HEK293 (cell line): ENCODE measurements at regions not wholly inside any gene's neighbourhood (a gene's known extent, or its start where the extent isn't known, plus 50 kb on each side); places are given as distances from the start of the nearest gene placed in this dataset.

Experiments used
- CTCF ChIA-PET: fragments of 350-600 bp; formaldehyde crosslinking; extraction: SDS; loops from one replicate; lab custom pipeline; 2021; ENCODE audit warnings: antibody characterized with exemption; lab: Yijun Ruan, JAX
- POLR2A ChIA-PET: fragments of 300-600 bp; formaldehyde crosslinking; extraction: SDS; loops from one replicate; lab custom pipeline; 2020; ENCODE audit warnings: antibody characterized with exemption, inconsistent platforms; lab: Yijun Ruan, JAX
- H3K27ac ChIP-seq: fragments of 200-500 bp; sonication (Bioruptor generic); 2 replicates; pipeline ENCODE4 v1.5.1; 2014; ENCODE audit warnings: low read depth, low read length, control low read depth, inconsistent platforms; ENCODE audit errors: extremely low read depth
- H3K36me3 ChIP-seq, 2 experiments: fragments of 200-500 bp in 1 of 2; sonication (Bioruptor generic) in 1 of 2; 1 replicate in 1 of 2; 2 replicates in 1 of 2; pipeline ENCODE4 v1.5.1; 2014 to 2017; ENCODE audit warnings: inconsistent platforms in 2 of 2, low read length in 2 of 2; ENCODE audit not compliant: control insufficient read depth in 2 of 2, insufficient read depth in 1 of 2
- H3K4me1 ChIP-seq: fragments of 200-500 bp; sonication (Bioruptor generic); 2 replicates; pipeline ENCODE4 v1.5.1; 2014; ENCODE audit warnings: mild to moderate bottlenecking, low read length, inconsistent platforms; ENCODE audit not compliant: control insufficient read depth, insufficient read depth
- H3K4me3 ChIP-seq: 2 replicates; pipeline ENCODE4 v1.5.1; 2011; ENCODE audit warnings: low read depth, mild to moderate bottlenecking, control low read depth, low read length, moderate library complexity
- H3K9me3 ChIP-seq: fragments of 200-500 bp; sonication (Bioruptor generic); 2 replicates; pipeline ENCODE4 v1.5.1; 2014; ENCODE audit warnings: low read depth, low read length, inconsistent platforms; ENCODE audit not compliant: control insufficient read depth, insufficient read depth
- EGR2 ChIP-seq: fragments of 450-650 bp; formaldehyde crosslinking; IDR thresholded peaks from 2 replicates; pipeline ENCODE4 v1.5.1; 2016; ENCODE audit warnings: low read depth, missing biosample characterization, missing genetic modification characterization
- GFI1B ChIP-seq: fragments of 450-650 bp; formaldehyde crosslinking; IDR thresholded peaks from 2 replicates; pipeline ENCODE4 v1.5.1; 2016; ENCODE audit warnings: missing biosample characterization, missing genetic modification characterization
- KLF8 ChIP-seq: fragments of 450-650 bp; formaldehyde crosslinking; IDR thresholded peaks from 2 replicates; pipeline ENCODE4 v1.5.1; 2016; ENCODE audit warnings: missing biosample characterization, missing genetic modification characterization
- MZF1 ChIP-seq: fragments of 450-650 bp; formaldehyde crosslinking; IDR thresholded peaks from 2 replicates; pipeline ENCODE4 v1.5.1; 2017; ENCODE audit warnings: missing biosample characterization, missing genetic modification characterization, borderline replicate concordance
- REPIN1 ChIP-seq: fragments of 450-650 bp; formaldehyde crosslinking; IDR thresholded peaks from 2 replicates; pipeline ENCODE4 v1.5.1; 2017; ENCODE audit warnings: missing biosample characterization, missing genetic modification characterization, low read depth
- SCRT2 ChIP-seq: fragments of 450-650 bp; formaldehyde crosslinking; IDR thresholded peaks from 2 replicates; pipeline ENCODE4 v1.5.1; 2016; ENCODE audit warnings: missing biosample characterization, missing genetic modification characterization
- ZBTB10 ChIP-seq: fragments of 450-650 bp; formaldehyde crosslinking; IDR thresholded peaks from 2 replicates; pipeline ENCODE4 v1.5.1; 2016; ENCODE audit warnings: missing biosample characterization, missing genetic modification characterization
- ZBTB48 ChIP-seq: fragments of 450-650 bp; formaldehyde crosslinking; IDR thresholded peaks from 2 replicates; pipeline ENCODE4 v1.5.1; 2016; ENCODE audit warnings: missing biosample characterization, missing genetic modification characterization
- ZBTB8A ChIP-seq: fragments of 450-650 bp; formaldehyde crosslinking; IDR thresholded peaks from 2 replicates; pipeline ENCODE4 v1.5.1; 2016; ENCODE audit warnings: missing biosample characterization, missing genetic modification characterization
- ZNF23 ChIP-seq: fragments of 450-650 bp; formaldehyde crosslinking; IDR thresholded peaks from 2 replicates; pipeline ENCODE4 v1.5.1; 2016; ENCODE audit warnings: missing biosample characterization, missing genetic modification characterization, borderline replicate concordance
- ZNF335 ChIP-seq: fragments of 450-650 bp; formaldehyde crosslinking; conservative IDR thresholded peaks from 2 replicates; pipeline ENCODE4 v1.5.1; 2016; ENCODE audit warnings: missing biosample characterization, missing genetic modification characterization
- ZNF398 ChIP-seq: fragments of 450-650 bp; formaldehyde crosslinking; IDR thresholded peaks from 2 replicates; pipeline ENCODE4 v1.5.1; 2017; ENCODE audit warnings: missing biosample characterization, missing genetic modification characterization
- ZNF521 ChIP-seq: fragments of 450-650 bp; formaldehyde crosslinking; IDR thresholded peaks from 2 replicates; pipeline ENCODE4 v1.5.1; 2017; ENCODE audit warnings: missing biosample characterization, mild to moderate bottlenecking, missing genetic modification characterization
- ZNF561 ChIP-seq: fragments of 450-650 bp; IDR thresholded peaks from 2 replicates; pipeline ENCODE4 v1.5.1; 2018; ENCODE audit warnings: missing biosample characterization, missing genetic modification characterization, borderline replicate concordance
- ZNF600 ChIP-seq: fragments of 450-650 bp; formaldehyde crosslinking; IDR thresholded peaks from 2 replicates; pipeline ENCODE4 v1.5.1; 2016; ENCODE audit warnings: missing biosample characterization, missing genetic modification characterization
- ZNF660 ChIP-seq: fragments of 450-650 bp; IDR thresholded peaks from 2 replicates; pipeline ENCODE4 v1.5.1; 2018; ENCODE audit warnings: missing biosample characterization, mild to moderate bottlenecking, missing genetic modification characterization
- ZSCAN5A ChIP-seq: fragments of 450-650 bp; formaldehyde crosslinking; IDR thresholded peaks from 2 replicates; pipeline ENCODE4 v1.5.1; 2016; ENCODE audit warnings: missing biosample characterization, missing genetic modification characterization
- TF ChIP-seq, protein P1 (sequence below): fragments of 450-650 bp; formaldehyde crosslinking; IDR thresholded peaks from 2 replicates; pipeline ENCODE4 v1.5.1; 2016; ENCODE audit warnings: missing biosample characterization, missing genetic modification characterization

GRCh38 chr6:26296556-26296856 is 68.5 kb upstream of the BTN3A2 start:
- POLR2A ChIA-PET, result no interaction called here

DNA sequence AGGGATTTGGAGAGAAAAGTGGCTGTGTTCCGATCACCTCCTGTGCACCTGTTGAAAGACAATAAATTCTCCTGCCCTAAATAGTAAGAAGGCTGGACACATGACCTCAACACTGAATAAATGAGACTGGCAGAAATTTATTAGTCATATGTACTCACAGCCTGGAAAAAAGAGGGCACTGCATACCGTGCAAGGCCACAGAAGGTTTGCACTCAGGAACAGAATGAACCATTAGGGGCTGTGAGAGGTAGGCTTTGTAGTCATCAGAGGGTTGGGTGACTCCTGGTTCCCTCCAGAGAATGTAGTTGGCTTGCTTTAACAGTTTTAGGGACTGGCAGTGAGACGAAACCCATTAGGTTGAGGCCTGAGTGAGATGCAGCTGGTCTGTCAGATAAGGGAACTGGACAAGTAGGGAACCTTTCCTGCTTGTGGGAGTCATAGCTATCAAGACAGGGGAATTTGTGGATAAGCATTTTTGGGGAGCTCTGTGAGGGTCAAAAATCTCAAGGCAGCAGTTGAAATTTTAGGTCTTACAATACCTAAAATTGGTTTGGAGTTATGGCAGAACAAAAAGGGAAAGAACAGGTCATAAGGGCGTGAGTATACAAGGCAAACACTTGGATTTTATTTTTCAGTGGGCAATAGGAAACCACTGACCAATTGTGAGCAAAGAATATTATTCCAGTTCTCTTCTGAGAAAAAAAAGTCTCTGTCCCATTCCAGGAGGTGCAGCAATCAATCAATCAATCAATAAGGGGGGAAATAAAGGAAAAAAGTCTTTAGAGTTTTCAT is 67.9 kb upstream of the BTN3A2 start:
- Histone ChIP-seq H3K4me3 (no peak overlapping the region), H3K36me3 (no peaks in the 10 kb centered on the region), H3K4me1 (no peaks in the 10 kb centered on the region), H3K27ac (no peak overlapping the region), H3K9me3 (no peaks in the 10 kb centered on the region)
- POLR2A ChIA-PET, result no interaction called here
- CTCF ChIA-PET, result interaction anchor here (0.6 kb wide), 2 partner anchors 234 to 241 kb away, joined by 3 read pairs; no protein-coding TSS in a partner anchor
- TF ChIP-seq ZSCAN5A (tag by site-specific recombination), result no peak
- TF ChIP-seq REPIN1, result no peak
- peak; percentile 92 for TF ChIP-seq SCRT2 (tag by site-specific recombination)
- TF ChIP-seq, protein P1, sequence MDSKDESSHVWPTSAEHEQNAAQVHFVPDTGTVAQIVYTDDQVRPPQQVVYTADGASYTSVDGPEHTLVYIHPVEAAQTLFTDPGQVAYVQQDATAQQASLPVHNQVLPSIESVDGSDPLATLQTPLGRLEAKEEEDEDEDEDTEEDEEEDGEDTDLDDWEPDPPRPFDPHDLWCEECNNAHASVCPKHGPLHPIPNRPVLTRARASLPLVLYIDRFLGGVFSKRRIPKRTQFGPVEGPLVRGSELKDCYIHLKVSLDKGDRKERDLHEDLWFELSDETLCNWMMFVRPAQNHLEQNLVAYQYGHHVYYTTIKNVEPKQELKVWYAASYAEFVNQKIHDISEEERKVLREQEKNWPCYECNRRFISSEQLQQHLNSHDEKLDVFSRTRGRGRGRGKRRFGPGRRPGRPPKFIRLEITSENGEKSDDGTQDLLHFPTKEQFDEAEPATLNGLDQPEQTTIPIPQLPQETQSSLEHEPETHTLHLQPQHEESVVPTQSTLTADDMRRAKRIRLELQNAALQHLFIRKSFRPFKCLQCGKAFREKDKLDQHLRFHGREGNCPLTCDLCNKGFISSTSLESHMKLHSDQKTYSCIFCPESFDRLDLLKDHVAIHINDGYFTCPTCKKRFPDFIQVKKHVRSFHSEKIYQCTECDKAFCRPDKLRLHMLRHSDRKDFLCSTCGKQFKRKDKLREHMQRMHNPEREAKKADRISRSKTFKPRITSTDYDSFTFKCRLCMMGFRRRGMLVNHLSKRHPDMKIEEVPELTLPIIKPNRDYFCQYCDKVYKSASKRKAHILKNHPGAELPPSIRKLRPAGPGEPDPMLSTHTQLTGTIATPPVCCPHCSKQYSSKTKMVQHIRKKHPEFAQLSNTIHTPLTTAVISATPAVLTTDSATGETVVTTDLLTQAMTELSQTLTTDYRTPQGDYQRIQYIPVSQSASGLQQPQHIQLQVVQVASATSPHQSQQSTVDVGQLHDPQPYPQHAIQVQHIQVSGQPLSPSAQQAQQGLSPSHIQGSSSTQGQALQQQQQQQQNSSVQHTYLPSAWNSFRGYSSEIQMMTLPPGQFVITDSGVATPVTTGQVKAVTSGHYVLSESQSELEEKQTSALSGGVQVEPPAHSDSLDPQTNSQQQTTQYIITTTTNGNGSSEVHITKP (tag by site-specific recombination), result peak; percentile 93
- 0 out of 2 replicates have a peak, but pooled peaks have one; percentile 31 for TF ChIP-seq ZBTB48 (tag by site-specific recombination)
- TF ChIP-seq ZNF600 (tag by site-specific recombination), result peak; percentile 22; the same call in 1 of the 2 replicates
- no peak for TF ChIP-seq MZF1 (tag by site-specific recombination)

More at GRCh38 chr6:26296556-26296856, 68.5 kb upstream of the BTN3A2 start:
- CTCF ChIA-PET, result interaction anchor here (0.6 kb wide), 1 partner anchor 233 kb away, joined by 3 read pairs; no protein-coding TSS in a partner anchor
- Histone ChIP-seq H3K36me3 (no peaks in the 10 kb centered on the region), H3K9me3 (no peaks in the 10 kb centered on the region), H3K4me3 (no peak overlapping the region), H3K4me1 (no peaks in the 10 kb centered on the region)
- no peak for TF ChIP-seq EGR2
- TF ChIP-seq, all 188 proteins: peak for 0
- no peak overlapping the region for H3K27ac ChIP-seq

GRCh38 chr6:26299286-26300042 is 65.5 kb upstream of the BTN3A2 start:
- Histone ChIP-seq H3K36me3 (no peaks in the 10 kb centered on the region), H3K9me3 (no peaks in the 10 kb centered on the region), H3K27ac (no peak overlapping the region), H3K4me3 (no peak overlapping the region), H3K4me1 (no peaks in the 10 kb centered on the region)
- ChIA-PET CTCF (interaction anchor here (0.6 to 1.2 kb wide), 5 partner anchors 11 to 1718 kb away, joined by 3 to 4 read pairs (median 3); a partner anchor contains a TSS), POLR2A (no interaction called here)
- no peak for TF ChIP-seq ZNF335 (tag by site-specific recombination)
- TF ChIP-seq ZNF561 (tag by site-specific recombination), result 0 out of 2 replicates have a peak, but pooled peaks have one; percentile 44
- 0 out of 2 replicates have a peak, but pooled peaks have one; percentile 15 for TF ChIP-seq KLF8 (tag by site-specific recombination)
- no peak for TF ChIP-seq ZNF521 (tag by site-specific recombination)
- peak; percentile 33; the same call in 1 of the 2 replicates for TF ChIP-seq ZNF398 (tag by site-specific recombination)
- TF ChIP-seq ZNF660, result peak; percentile 82; the same call in 1 of the 2 replicates
- TF ChIP-seq ZBTB10, result peak; percentile 28; the same call in 1 of the 2 replicates
- no peak for TF ChIP-seq ZNF23
- TF ChIP-seq GFI1B (tag by site-specific recombination), result no peak
- peak; percentile 43; the same call in 1 of the 2 replicates for TF ChIP-seq ZBTB8A (tag by site-specific recombination)
